SH-SY5Y (cell line): ENCODE measurements at regions not wholly inside any gene's neighbourhood (a gene's known extent, or its start where the extent isn't known, plus 50 kb on each side); places are given as distances from the start of the nearest gene placed in this dataset.

Experiments
- GATA2 ChIP-seq: IDR thresholded peaks from 2 replicates; pipeline ENCODE4 v1.6.1; 2011; ENCODE audit warnings: mild to moderate bottlenecking, low read depth, low read length
- GATA3 ChIP-seq: IDR thresholded peaks from 2 replicates; pipeline ENCODE4 v1.6.1; 2011; ENCODE audit warnings: low read depth, mild to moderate bottlenecking, low read length, moderate library complexity

GRCh38 chr2:200081236-200081635 lies 125.9 kb downstream of the MAIP1 start:
- TF ChIP-seq GATA2 = no peak
- TF ChIP-seq GATA3 = no peak

- TF ChIP-seq GATA2 (no peak), GATA3 (no peak)
Measured at GRCh38 chr2:200081811-200082210, 126.4 kb downstream of the MAIP1 start.

- TF ChIP-seq GATA2 = peak; percentile 65; the same call in 1 of the 2 replicates
- no peak for TF ChIP-seq GATA3
Measured at GRCh38 chr2:200084036-200084435, 128.7 kb downstream of the MAIP1 start.

- TF ChIP-seq GATA2 = no peak
- no peak for TF ChIP-seq GATA3
Measured at GRCh38 chr2:200086911-200087310, 131.5 kb downstream of the MAIP1 start.

GRCh38 chr2:200087451-200087850 lies 132.1 kb downstream of the MAIP1 start:
- no peak for TF ChIP-seq GATA3
- no peak for TF ChIP-seq GATA2

- no peak for TF ChIP-seq GATA2
- no peak for TF ChIP-seq GATA3
Measured at GRCh38 chr2:200089040-200089755, 133.8 kb downstream of the MAIP1 start.

GRCh38 chr2:200089756-200090109 lies 134.4 kb downstream of the MAIP1 start:
- TF ChIP-seq GATA3 (no peak), GATA2 (no peak)

GRCh38 chr2:200090683-200091082 lies 135.3 kb downstream of the MAIP1 start:
- TF ChIP-seq GATA2 = peak; percentile 29; the same call in 1 of the 2 replicates
- no peak for TF ChIP-seq GATA3

GRCh38 chr2:200091126-200091525 lies 135.7 kb downstream of the MAIP1 start:
- TF ChIP-seq GATA3 (no peak), GATA2 (no peak)

GRCh38 chr2:200092235-200092634 lies 136.9 kb downstream of the MAIP1 start:
- TF ChIP-seq GATA2 (no peak), GATA3 (no peak)

- TF ChIP-seq GATA2 (no peak), GATA3 (no peak)
Measured at GRCh38 chr2:200095436-200095835, 140.1 kb downstream of the MAIP1 start.

GRCh38 chr2:200099256-200099655 lies 143.9 kb downstream of the MAIP1 start:
- no peak for TF ChIP-seq GATA3
- no peak for TF ChIP-seq GATA2

GRCh38 chr2:200100027-200100426 lies 144.6 kb downstream of the MAIP1 start:
- no peak for TF ChIP-seq GATA3
- no peak for TF ChIP-seq GATA2

- TF ChIP-seq GATA3 (no peak), GATA2 (no peak)
Measured at GRCh38 chr2:200101922-200102321, 146.5 kb downstream of the MAIP1 start.

GRCh38 chr2:200102971-200103370 lies 147.6 kb downstream of the MAIP1 start:
- TF ChIP-seq GATA2 (no peak), GATA3 (no peak)

- TF ChIP-seq GATA2 (no peak), GATA3 (no peak)
Measured at GRCh38 chr2:200104015-200104414, 148.6 kb downstream of the MAIP1 start.
